HG03139 (cell line): ENCODE measurements at regions not wholly inside any gene's neighbourhood (a gene's known extent, or its start where the extent isn't known, plus 50 kb on each side); places are given as distances from the start of the nearest gene placed in this dataset.

Experiments used
- ATAC-seq: cut with Tn5 transposase; IDR thresholded peaks from one replicate; pipeline ENCODE4 v1.9.1; 2021; ENCODE audit not compliant: unreplicated experiment

DNA sequence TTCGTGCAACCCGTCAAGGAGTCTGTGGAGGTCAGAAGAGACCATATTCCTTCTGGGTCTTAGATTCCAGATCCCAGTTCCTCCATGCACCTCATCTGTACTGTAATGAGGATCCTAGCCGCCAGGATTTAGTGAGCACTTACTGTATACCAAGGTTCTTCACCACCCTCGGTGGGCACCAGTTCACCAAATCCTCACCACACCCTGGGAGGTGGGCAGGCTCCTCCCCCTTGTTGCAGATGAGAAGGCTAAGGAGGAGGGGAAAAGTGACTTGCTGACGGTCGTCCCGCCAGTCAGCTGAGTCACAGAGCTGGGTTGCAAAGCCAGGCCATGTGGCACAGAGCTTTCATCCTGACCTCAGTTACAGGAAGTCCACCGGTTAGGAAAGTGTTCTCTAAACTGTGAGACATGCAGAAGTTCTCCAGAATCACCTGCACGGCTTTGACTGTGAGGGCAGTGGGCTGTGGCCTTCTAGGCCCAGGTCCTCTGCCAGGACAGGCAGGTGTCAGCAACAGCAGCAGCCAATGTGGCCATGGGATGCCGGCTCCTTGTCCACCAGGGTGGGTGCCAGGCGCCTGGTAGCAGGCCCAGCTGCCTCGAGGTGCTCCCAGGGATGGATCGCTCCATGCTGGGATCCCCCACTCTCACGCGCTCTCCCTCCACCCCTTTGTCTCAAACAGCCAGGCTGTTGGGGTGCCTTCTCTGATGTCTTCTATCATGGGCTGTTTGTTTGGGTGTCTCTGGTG, 240.3 kb upstream of the GSE1 start:
- no peak for ATAC-seq

DNA sequence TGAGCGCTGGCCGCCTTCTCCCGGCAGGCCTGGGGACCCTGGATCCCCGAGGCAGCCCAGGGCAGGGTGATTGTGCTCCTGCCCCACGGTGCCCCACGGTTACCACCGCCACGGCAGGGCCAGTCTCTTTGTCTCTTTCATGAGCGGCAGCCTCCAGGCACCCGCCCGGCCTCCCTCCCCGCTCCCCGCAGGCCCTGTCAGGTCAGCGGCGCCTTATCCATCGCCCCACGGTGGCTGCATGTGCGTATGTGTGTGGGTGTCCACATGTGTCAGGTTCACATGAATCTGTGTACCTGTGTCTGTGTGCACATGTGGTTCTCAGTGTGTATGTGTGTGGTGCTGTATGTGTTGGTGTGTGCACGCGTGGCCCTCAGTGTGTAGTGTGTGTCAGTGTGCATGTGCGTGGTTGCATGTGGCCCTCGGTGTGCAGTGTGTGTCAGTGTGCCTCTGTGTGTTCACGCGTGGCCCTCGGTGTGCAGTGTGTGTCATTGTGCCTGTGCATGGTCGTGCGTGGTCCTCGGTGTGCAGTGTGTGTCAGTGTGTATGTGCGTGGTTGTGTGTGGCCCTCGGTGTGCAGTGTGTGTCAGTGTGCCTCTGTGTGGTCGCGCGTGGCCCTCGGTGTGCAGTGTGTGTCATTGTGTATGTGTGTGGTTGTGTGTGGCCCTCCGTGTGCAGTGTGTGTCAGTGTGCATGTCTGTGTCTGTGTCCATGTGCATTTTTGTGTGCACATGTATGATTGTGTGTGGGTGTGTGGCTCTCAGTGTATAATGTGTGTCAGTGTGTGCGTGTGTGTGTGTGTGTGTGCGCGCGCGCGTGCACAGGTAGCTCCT, 239.2 kb upstream of the GSE1 start:
- ATAC-seq: no peak

DNA sequence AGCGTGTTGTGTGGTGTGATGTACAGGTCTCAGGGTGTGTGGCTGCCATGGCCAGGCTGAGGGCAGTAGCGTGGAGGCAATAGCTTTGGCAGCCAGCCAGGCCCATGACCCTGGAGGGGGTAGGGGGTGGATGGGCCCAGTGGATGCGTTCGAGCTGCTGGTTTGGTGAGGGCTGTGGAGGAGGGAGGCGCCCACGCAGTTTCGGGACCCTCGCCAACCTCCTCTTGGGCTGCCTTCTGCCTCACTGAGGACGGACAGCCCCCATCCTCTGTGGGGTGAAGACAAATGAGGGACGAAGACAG, 238.6 kb upstream of the GSE1 start:
- ATAC-seq: no peak

DNA sequence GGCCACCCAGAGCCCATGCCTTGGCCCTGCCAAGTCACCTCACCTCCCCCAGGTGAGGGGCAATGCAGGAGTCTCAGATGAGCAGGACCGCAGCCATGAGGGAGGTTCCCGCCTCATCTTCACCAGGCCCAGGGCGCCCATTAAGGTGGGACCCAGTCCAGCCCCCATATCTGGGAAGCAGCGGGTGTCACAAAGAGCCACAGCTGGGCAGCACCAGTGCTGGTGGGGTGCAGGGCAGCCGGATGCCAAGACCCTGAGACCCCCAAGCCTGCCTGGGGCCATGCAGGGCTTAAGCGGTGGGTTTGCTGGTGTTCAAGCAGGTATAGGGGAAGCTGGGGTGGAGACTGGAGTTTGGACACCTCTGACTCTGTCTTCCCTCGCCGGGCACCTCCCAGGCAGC, 237.8 kb upstream of the GSE1 start:
- ATAC-seq: no peak

DNA sequence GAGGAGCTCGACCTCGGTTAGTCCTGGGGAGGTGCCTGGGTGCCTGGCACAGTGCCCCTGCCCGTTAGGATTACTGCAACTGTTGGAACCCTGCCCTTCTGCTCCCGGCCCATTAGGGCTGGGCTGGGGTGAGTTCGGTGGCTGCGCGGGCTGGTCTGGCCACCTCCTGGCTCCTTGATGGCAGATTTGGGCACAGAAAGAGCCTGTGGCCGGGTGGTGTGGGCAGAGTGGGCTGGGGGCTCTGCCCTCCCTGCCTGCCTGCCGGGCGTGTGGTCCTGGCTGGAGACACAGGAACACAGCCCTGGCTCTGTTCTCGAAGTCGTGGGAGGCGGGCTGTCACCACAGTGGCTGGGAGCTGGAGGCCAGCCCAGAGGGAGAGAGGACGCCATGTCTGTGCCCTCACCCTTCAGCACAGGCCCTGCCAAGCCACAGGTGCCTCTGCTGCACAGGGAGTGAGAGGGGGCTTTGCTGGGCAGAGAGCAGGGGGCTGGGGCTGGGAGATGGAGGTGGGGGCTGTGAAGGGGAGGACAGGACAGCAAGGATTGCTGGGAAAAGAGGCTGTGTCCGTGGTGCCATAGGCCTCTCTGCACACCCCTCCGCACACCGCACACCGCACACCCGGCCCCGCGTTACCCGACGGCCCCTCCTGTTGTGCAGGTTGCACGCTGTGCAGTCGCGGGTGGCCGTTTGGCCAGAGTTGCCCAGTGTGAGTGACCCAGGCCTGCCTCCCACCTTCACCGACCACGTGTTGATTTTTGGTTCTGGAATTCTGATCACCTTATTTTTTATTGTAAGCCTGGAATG, 236.6 kb upstream of the GSE1 start:
- no peak for ATAC-seq

DNA sequence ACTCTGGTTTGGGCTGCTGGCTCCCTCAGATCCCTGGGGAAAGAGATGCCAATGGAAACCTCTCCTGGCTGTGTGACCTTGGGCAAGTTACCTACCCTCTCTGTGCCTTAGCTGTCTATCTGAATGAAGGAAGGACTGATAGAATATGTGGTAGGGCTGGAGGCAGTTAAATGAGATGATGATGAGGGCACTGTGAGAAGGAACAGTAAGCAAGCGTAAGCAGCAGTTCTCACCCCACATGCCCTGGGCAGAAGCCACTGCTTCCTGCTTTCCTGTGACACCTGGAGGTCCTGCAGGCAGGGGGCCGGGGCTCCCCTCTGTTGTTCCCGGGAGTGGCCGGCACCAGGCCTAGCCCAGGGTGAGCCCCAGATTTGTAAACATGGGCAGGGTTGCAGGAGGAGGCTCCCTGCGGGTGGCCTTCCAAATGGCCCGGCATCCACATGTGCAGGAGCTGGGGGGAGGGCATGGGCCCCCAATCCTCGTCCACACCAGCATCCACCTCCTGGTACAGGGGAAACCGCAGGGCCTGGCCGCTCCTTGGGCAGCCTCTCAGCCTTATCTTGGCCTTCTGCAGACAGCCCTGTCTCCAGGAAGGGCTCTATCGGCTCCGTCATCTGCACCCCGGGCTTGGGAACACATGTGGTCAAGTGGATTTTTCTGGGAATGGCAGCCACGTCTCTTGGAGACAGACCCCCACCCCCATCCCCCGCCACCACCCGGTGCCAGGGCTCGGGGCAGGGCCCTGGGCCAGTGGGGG, 235.6 kb upstream of the GSE1 start:
- ATAC-seq: no peak

DNA sequence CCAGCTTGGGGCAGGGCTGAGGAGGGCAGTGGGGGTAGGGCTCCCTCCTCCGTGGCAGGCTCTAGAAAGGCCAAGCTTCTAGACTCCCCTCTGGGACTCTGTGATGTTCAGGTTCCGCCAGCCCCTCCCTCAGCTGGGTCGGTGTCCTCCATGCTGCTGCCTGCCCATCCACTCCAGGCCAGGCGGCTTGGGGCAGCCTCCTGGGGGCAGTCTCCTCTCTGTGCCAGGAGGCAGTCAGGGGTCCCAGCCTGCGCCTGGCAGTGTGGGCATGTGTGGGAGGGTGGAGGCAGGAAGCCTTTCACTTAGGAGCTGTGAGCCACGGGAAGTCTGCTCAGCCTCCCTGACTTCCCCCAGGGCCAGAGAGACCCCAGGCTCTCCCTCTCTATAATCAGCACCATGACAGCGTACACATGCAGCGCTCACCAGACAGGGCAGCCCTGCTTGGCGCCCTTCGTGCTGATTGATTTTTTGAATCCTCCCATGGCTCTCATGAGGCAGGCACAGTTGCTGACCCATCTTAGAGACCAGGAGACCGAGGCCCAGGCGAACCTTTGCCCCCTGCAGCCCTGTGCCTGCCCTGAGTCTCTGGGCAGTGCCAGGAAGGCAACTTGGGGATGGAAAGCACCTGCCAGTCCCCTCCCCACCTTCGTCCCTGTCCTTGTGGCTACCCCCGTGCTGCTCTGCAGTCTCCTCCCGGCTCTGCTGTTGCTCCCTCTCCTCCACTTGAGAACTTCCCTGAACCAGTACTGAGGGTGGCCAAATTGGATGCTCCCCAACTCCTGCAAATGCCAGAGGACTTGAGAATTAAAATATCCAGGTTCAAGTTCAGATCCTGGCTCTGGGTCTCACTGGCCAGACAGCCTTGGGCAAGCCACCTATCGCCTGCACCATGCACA, 234.7 kb upstream of the GSE1 start:
- no peak for ATAC-seq

DNA sequence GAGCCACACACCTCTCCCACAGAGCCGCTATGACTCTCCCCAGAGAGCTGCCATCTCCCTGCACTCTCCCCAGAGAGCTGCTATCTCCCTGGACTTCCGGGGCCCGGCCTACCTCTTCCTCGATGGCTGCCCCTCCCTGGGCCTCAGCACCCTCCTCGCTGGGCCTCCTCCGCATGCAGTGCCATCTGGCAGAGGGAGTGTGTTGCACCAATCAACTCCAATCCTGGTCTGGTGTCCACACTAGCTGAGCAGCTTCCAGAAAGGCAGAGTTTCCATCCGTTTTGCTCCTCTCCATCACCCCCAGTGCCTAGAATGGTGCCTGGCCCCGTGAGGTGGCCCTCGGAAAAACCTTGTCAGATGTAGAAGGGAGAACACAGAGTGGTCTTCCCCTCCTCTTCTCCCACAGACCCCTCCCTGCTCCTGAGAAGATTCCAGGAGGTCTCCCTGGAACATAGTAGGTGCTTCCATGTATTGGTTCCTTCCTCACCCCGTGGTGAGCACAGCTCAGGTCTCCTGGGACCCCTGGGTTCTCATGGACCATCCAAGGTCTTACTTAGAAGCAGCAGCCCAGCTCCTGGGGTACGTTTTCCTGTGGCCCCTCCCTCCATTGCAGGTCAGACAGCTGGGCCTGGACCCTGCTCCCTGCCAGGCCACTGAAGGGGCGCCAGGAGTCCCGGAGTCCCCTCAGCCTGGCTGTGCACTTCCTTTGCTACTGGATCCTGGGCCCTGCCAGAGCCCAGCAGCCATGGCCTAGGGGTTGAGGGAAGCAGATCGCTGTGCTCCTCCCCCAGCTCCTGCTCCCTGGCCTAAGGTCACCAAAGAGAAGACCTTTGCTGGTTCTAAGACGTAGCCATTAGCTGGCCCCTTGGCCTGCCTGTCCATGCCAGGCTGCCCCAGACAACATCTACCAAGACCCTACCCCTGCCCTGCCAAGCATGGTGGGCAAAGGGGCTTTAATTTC, 233.8 kb upstream of the GSE1 start:
- no peak for ATAC-seq

DNA sequence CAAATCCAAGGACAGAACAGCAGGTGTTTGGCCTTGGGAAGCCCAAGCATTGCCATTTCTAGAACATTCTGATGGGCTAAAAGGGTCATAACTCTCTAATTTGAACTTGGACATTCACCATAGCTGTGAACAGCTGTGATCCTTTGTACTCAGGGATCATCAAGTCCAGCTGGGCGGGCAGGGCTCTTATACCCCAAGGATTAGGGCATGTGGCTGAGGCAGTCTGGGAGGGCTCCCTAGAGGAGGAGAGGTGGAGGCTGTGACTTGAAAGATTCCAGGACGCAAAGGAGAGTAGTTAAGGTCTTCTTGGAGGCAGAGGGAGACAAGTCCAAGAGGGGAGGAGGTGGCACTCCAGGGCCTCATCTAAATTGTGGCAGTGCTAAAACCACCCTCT, 233.1 kb upstream of the GSE1 start:
- ATAC-seq: no peak

DNA sequence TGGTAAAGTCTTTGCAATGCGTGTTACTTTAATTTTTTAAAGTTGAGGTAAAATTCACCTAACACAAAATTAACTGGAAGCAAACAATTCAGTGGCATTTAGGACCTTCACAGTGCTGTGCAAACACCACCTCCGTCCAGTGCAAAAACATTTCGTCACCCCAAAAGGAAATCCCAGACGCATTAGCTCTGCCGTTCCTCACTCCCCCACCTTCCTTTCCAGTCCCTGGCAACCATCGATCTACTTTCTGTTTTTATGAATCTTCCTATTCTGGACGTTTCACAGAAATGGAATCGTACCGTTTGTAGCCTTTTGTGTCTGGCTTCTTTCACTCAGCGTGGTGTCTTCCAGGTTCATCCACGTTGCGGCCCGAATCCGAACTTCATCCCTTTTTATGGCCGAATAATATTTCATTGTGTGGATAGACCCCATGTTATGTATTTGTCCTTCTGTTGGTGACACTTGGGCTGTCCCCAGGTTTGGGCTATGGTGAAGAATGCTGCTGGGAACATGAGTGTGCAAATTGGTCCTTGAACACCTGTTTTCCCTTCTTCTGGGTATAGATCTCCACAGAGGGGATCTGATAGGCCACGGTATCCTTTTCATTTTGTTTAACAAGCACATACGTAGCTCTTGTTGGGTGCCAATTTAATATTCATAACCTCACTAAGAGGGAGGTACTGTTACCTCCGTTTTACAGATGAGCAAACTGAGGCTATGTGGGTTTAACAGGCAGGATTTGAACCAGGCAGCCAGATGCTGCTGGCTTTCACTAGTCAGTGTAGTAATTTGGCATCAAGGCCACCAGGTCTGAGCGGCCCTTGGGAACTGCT, 232.0 kb upstream of the GSE1 start:
- ATAC-seq: no peak

DNA sequence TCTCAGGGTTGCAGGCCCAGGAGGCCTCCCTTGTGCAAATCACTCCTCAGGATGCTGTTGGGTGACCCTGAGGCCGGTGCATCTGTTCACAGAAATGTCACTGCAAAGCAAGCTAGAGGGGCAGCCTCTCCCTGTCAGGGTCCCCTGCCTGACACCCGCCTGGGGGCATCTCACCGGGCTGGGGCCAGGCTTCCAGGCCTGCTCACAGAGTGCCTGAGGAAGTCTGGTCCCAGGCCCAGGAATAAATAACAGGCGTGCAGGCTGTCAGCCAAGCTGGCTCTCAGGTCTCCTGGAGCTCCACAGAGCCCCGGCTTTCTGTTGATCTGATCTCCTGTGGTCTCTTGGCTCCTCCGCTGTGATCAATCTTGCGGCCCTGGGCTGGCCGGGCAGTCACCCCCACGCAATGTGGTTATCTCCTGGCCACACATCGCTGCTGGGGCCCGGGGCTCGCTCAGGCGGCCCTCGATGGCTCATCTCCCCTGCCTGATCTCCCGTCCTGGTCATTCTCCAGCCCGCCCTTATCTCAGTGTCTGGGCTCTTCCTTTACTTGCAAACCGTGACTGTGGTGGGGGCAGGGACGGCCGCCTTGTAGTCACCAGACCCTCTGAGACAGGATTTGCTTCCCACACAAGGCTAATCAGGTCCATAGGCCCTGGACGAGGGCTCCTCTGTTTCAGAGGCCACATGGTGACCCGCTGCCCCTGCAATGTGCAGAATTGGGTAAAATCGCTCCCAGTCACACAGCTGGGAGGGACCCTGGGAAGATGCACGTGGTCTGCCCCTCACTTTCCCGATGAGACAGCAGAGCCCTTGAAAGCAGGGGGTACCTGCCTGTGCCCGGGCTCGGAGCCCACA, 231.2 kb upstream of the GSE1 start:
- ATAC-seq: no peak

DNA sequence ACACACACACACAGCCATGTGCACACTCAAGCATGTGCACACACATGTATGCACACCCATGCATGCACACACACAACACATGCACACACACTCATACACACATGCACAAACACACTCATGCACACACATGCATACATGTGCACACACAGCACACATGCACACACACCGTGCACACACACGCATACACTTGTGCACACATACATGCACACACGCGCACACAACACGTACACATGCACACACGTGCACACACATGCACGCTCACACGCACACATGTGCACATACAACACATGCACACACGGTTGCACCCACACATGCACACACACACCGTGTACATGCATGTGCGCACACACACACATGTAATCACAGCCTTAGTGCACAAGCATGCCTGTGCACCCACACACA, 230.4 kb upstream of the GSE1 start:
- ATAC-seq: no peak

DNA sequence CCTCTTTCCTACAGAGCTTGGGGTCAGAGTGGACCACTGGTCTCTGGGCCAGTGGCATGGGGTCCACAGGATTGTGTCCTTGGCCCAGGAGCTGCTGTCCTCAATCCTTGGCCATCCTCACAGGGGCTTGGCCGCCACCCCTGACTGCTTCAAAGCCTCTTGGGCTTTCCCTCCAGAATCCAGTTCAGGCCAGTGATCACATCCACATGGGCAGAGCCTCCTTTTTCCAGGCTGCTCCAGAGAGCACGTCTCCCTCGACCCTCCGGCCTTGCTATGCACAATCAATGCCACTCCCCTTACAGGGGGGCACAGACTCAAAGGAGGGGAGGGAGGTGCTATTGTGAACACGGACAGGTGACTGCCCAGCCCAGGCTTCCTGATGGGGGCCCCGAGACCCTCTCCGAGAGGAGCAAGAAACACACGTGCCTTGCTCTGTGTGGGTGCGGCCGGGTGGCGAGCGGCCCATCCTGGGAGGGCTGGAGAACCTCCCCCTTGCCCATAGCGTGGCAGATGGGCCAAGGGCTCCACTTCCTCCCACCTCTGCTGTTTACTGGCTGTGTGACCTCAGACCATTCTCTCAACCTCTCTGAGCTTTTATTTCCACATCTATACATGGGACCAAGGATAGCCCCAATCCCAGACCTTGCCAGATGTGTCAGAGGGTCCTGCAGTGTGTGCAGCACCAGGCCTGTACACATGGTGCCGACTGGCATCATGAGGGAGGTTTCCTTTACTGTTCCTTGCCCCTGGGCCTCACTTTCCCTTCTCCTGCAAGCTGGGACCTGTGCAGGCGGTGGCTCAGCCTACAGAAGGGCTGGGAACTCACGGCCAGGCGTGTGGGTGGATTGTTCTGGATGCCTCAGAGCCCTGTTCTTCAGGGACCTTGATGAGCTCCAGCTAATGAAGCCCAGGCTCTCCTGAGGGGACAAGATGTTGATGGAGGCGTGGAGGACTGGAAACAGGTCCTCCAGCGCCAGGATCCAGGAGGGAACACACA, 229.0 kb upstream of the GSE1 start:
- ATAC-seq: no peak

DNA sequence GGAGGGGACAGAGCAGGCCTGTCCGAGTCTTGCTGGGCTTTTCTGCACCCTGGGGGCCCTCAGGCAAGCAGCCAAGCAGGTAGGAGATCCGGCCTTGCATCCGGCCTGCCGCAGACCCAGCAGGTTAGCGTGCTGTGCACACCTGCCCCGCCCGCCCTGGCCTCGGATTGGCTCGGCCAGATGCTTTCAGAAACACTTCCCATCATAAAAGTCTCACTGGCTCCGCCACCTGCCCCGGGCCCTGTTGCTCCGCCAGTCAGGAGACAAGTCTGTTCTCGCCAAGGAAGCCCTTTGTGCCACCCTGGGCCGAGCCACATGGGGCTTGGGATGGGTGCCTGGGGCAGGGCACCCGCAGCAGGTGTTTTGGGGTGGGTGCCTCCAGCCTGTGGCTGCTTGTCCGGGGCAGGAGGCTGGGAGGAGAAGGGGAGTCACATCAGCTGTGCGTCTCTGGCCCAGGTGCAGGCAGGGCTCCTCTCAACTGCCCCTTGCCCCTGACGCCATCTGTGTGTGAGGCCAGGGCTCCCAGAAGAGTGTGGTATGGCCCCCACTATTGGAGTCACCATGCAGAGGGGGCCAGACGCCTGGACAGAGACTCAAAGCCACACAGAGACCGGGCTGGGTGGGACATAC, 228.2 kb upstream of the GSE1 start:
- ATAC-seq: no peak

DNA sequence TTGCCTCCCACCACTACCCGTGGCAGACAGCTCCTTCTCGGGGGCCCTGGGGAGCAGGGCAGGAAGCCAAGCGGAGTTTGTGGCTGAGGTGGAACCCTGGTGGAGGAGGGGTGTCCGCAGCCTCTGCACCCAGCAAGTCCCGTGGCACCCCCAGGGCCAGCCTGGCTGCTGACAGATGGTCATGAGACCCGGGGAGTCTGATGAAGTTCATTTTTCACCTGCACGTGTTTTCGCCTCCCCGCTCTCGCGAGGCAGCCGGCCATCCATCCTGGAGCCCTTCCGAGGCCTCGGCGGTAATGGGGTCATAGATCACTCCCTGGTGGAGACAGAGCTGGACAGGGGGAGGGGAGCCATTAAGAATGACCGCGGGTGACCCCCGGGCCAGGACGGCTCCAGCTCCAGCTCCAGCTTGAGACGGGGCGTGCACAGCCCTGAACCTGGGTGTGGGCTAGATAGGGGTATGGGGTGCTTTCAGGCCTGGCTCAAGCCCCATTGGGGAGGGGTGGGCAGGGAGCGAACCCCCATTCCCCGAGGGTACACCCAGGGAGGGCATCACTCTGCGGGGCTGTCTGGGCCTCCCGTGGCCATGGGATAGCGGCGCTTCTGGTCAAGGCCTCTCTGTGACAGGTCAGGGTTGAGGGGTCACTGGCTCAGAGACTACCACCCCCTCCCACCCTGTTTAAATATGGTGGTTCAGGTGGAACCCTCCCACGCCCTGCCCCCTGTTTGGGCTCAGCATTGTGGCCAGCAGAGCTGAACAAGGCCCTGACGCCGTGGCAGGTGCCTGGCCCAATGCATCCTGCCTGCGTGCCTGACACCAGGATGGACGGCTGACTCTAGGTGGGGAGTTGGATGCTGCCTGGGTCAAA, 227.4 kb upstream of the GSE1 start:
- no peak for ATAC-seq
